HepG2 (cell line): ENCODE measurements at regions not wholly inside any gene's neighbourhood (a gene's known extent, or its start where the extent isn't known, plus 50 kb on each side); places are given as distances from the start of the nearest gene placed in this dataset.
A peak's percentile ranks its signal among the peaks of the same experiment; 100 is the strongest.
"Not testable (repeated sequence)": the region's sequence is repeated elsewhere in the genome, so short reads cannot be mapped to it uniquely, and the experiment has no call there.

ENCODE experiments used
- ATAC-seq: fragments of 200-7000 bp; cut with Tn5 transposase; 3 replicates; pipeline ENCODE4 v1.9.1; 2020; ENCODE audit warnings: mild to moderate bottlenecking, moderate library complexity
- BruUV-seq: library from RNA; stranded (reverse); fragments of 400-500 nt; replicated peaks from 2 replicates; lab custom pipeline; 2021; lab: Mats Ljungman, UMichigan
- CTCF ChIA-PET: fragments of 300-600 bp; formaldehyde crosslinking; extraction: SDS; loops from one replicate; lab custom pipeline; 2021; ENCODE audit warnings: low total read pairs, inconsistent platforms, low intra/inter-chr PET ratio; lab: Yijun Ruan, JAX
- POLR2A ChIA-PET: fragments of 350-600 bp; sonication (Branson Sonifier 250); formaldehyde crosslinking; loops from one replicate; lab custom pipeline; 2020; ENCODE audit warnings: antibody characterized with exemption, inconsistent platforms; lab: Yijun Ruan, JAX
- DNase-seq: peaks from one replicate; pipeline ENCODE4 v3.0.0-alpha.2; 2015; ENCODE audit warnings: low spot score
- FAIRE-seq: peaks from 3 replicates; lab custom pipeline; 2011; peaks lifted over from hg19 to GRCh38; lab: Jason Lieb, UNC
- H2AFZ ChIP-seq: one replicate; pipeline ENCODE4 v1.6.1; 2011; ENCODE audit warnings: low read length, inconsistent platforms
- H3K27ac ChIP-seq: fragments of 300-600 bp; 3 replicates; pipeline ENCODE4 v1.8.0; 2011; ENCODE audit warnings: mixed run types, mild to moderate bottlenecking, mixed read lengths, low read length, inconsistent platforms; ENCODE audit not compliant: insufficient read depth; ENCODE audit errors: extremely low read length
- H3K27me3 ChIP-seq, 2 experiments: fragments of 200-600 bp in 1 of 2; 2 replicates in 1 of 2; 3 replicates in 1 of 2; pipeline versions ENCODE4 v1.6.0 to v1.8.0; 2011; ENCODE audit warnings: low read length in 2 of 2, mild to moderate bottlenecking in 2 of 2, moderate library complexity in 2 of 2, inconsistent platforms in 1 of 2; ENCODE audit not compliant: insufficient read depth in 2 of 2, control insufficient read depth in 1 of 2
- H3K36me3 ChIP-seq, 2 experiments: fragments of 200-600 bp in 1 of 2; replicated peaks in 1 of 2; 2 replicates in 1 of 2; 3 replicates in 1 of 2; pipeline versions ENCODE4 v1.5.1 to v1.8.0; 2011; ENCODE audit warnings: low read length in 2 of 2, inconsistent platforms in 1 of 2; ENCODE audit not compliant: insufficient read depth in 2 of 2, control insufficient read depth in 1 of 2
- H3K4me1 ChIP-seq: 2 replicates; pipeline ENCODE4 v1.5.1; 2012; ENCODE audit warnings: low read length, inconsistent platforms; ENCODE audit not compliant: insufficient read depth
- H3K4me2 ChIP-seq: 2 replicates; pipeline ENCODE4 v1.6.0; 2011; ENCODE audit warnings: low read depth, low read length, inconsistent platforms
- H3K4me3 ChIP-seq, 3 experiments: fragments of 200-600 bp in 1 of 3; sonication (generic), shearing (Covaris generic) in 1 of 3; replicated peaks in 1 of 3; 2 replicates each; pipeline ENCODE4 v1.5.1; 2011 to 2016; ENCODE audit warnings: low read length in 3 of 3, inconsistent platforms in 2 of 3, low read depth in 2 of 3, mild to moderate bottlenecking in 2 of 3, control low read depth in 1 of 3, mixed read lengths in 1 of 3; ENCODE audit not compliant: insufficient read depth in 1 of 3
- H3K79me2 ChIP-seq: one replicate; pipeline ENCODE4 v1.6.1; 2011; ENCODE audit warnings: low read length, inconsistent platforms; ENCODE audit not compliant: insufficient read depth
- H3K9ac ChIP-seq: 2 replicates; pipeline ENCODE4 v1.6.0; 2011; ENCODE audit warnings: mild to moderate bottlenecking, low read depth, low read length, inconsistent platforms; ENCODE audit not compliant: insufficient read depth
- H3K9me3 ChIP-seq: 2 replicates; pipeline ENCODE4 v1.5.1; 2012; ENCODE audit warnings: mild to moderate bottlenecking, low read length
- H4K20me1 ChIP-seq: 2 replicates; pipeline ENCODE4 v1.6.0; 2011; ENCODE audit warnings: inconsistent platforms, mild to moderate bottlenecking, low read length, moderate library complexity; ENCODE audit not compliant: insufficient read depth
- DZIP1 ChIP-seq: sonication (generic); formaldehyde crosslinking; IDR thresholded peaks from 2 replicates; pipeline ENCODE4 v1.5.0; 2020; ENCODE audit warnings: mild to moderate bottlenecking, missing genetic modification reagents
- NFE2 ChIP-seq: sonication (generic); formaldehyde crosslinking; IDR thresholded peaks from 2 replicates; pipeline ENCODE4 v1.4.0; 2020; ENCODE audit warnings: missing genetic modification reagents
- NR0B2 ChIP-seq: sonication (generic); formaldehyde crosslinking; IDR thresholded peaks from 2 replicates; pipeline ENCODE4 v1.4.0; 2020; ENCODE audit warnings: mild to moderate bottlenecking, missing genetic modification reagents
- PHB2 ChIP-seq: fragments of 450-650 bp; IDR thresholded peaks from 2 replicates; pipeline ENCODE4 v1.6.1; 2018; ENCODE audit not compliant: partially characterized antibody
- ZNF605 ChIP-seq: sonication (generic); formaldehyde crosslinking; IDR thresholded peaks from 2 replicates; pipeline ENCODE4 v1.8.0; 2022; ENCODE audit warnings: mild to moderate bottlenecking, missing genetic modification reagents
- ZNF629 ChIP-seq: sonication (generic); formaldehyde crosslinking; conservative IDR thresholded peaks from 2 replicates; pipeline ENCODE4 v1.5.0; 2020; ENCODE audit warnings: missing genetic modification reagents
- ZNF704 ChIP-seq: sonication (generic); formaldehyde crosslinking; IDR thresholded peaks from 2 replicates; pipeline ENCODE4 v1.8.1; 2023; ENCODE audit warnings: mild to moderate bottlenecking, inconsistent platforms, moderate library complexity, missing genetic modification reagents, borderline replicate concordance
- ZSCAN25 ChIP-seq: sonication (generic); formaldehyde crosslinking; IDR thresholded peaks from 2 replicates; pipeline ENCODE4 v1.8.0; 2022; ENCODE audit warnings: mild to moderate bottlenecking, missing genetic modification reagents
- ZZZ3 ChIP-seq: sonication (generic); formaldehyde crosslinking; IDR thresholded peaks from 2 replicates; pipeline ENCODE4 v1.4.0; 2020; ENCODE audit warnings: missing genetic modification reagents, mild to moderate bottlenecking, borderline replicate concordance
- WGBS: methylation state at CpG from one replicate; pipeline ENCODE4 v1.1.6; 2017; ENCODE audit warnings: low lambda C conversion rate; 5-methylcytosine and 5-hydroxymethylcytosine counted together
- in situ Hi-C: cut with HindIII; loops from 2 replicates; pipeline ENCODE4 v1.10.0; 2017; ENCODE audit warnings: low pct_unique_long_range_greater_than_20kb; ENCODE audit not compliant: extremely low pct_ligation_motif_present
- intact Hi-C: fragments of 100-400 bp; cut with micrococcal nuclease; formaldehyde crosslinking; loops from one replicate; pipeline ENCODE4 v1.10.0; 2022; ENCODE audit not compliant: unreplicated experiment
- TF ChIP-seq, protein P1 (sequence below): sonication (generic); formaldehyde crosslinking; IDR thresholded peaks from 2 replicates; pipeline ENCODE4 v1.5.1; 2020; ENCODE audit warnings: missing genetic modification reagents, mild to moderate bottlenecking, borderline replicate concordance

GRCh38 chr2:138247302-138247701 lies 254.3 kb upstream of the SPOPL start (continued):
- TF ChIP-seq ZNF629 (CRISPR knock-in tag): no peak
- TF ChIP-seq NFE2 (CRISPR knock-in tag): no peak
- no peak for TF ChIP-seq ZNF704 (CRISPR knock-in tag)
- TF ChIP-seq DZIP1 (CRISPR knock-in tag): no peak
- no peak for TF ChIP-seq ZZZ3 (CRISPR knock-in tag)
- TF ChIP-seq NR0B2: no peak
- TF ChIP-seq, all 625 proteins: peak for 0

DNA sequence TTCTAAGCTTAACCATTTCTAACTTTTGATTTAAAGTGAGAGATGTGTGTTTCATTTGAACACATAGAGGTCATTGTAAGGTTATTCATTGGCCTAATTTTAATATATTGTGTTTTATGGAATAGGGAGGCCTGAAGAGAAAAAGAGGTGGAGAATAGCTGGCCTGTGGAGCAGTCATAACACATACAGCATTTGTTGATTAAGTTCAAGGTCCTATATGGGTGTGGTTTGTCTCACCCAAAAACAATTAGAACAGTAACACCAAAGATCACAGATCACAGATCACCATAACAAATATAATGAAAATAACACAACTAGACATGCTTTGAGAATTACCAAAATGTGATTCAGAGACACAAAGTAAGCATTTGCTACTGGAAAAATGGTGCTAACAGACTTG lies 252.4 kb upstream of the SPOPL start:
- Histone ChIP-seq H3K4me3 (no peak overlapping the region), H3K4me2 (no peak overlapping the region), H3K9me3 (no peaks in the 10 kb centered on the region), H3K4me1 (peaks cover 17% of the 10 kb centered on the region), H2AFZ (no peak overlapping the region), H3K36me3 (no peaks in the 10 kb centered on the region), H4K20me1 (no peaks in the 10 kb centered on the region), H3K27me3 (no peaks in the 10 kb centered on the region), H3K9ac (no peak overlapping the region), H3K79me2 (no peaks in the 10 kb centered on the region), H3K27ac (no peak overlapping the region)
- ChIA-PET CTCF (no interaction called here), POLR2A (no interaction called here)
- in situ Hi-C loops: no loop called here
- TF ChIP-seq ZNF605 (no peak), ZSCAN25 (no peak), PHB2 (no peak)
- TF ChIP-seq, protein P1, sequence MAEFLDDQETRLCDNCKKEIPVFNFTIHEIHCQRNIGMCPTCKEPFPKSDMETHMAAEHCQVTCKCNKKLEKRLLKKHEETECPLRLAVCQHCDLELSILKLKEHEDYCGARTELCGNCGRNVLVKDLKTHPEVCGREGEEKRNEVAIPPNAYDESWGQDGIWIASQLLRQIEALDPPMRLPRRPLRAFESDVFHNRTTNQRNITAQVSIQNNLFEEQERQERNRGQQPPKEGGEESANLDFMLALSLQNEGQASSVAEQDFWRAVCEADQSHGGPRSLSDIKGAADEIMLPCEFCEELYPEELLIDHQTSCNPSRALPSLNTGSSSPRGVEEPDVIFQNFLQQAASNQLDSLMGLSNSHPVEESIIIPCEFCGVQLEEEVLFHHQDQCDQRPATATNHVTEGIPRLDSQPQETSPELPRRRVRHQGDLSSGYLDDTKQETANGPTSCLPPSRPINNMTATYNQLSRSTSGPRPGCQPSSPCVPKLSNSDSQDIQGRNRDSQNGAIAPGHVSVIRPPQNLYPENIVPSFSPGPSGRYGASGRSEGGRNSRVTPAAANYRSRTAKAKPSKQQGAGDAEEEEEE (CRISPR knock-in tag): no peak
- no TSS peak for BruUV-seq
- intact Hi-C loops: no loop called here
- no peak for DNase-seq
- no peak for FAIRE-seq
- ATAC-seq: peak; percentile 39; the same call in 2 of the 3 replicates

GRCh38 chr2:138250843-138251320 lies 250.7 kb upstream of the SPOPL start:
- H3K4me2 ChIP-seq, H3K36me3 ChIP-seq, CTCF ChIA-PET, H3K9ac ChIP-seq, POLR2A ChIA-PET, H2AFZ ChIP-seq, H4K20me1 ChIP-seq, H3K9me3 ChIP-seq, H3K27me3 ChIP-seq, H3K27ac ChIP-seq, intact Hi-C loops, H3K79me2 ChIP-seq, DNase-seq, ATAC-seq, H3K4me3 ChIP-seq, in situ Hi-C loops, BruUV-seq: not testable (repeated sequence)
- peak; percentile 36 for FAIRE-seq
- WGBS: 96% methylated on average over 2 of the region's 4 CpGs
- H3K4me1 ChIP-seq: peaks cover 11% of the 10 kb centered on the region
